ENCODE measurements at regions not wholly inside any gene's neighbourhood (a gene's known extent, or its start where the extent isn't known, plus 50 kb on each side); places are given as distances from the start of the nearest gene placed in this dataset.

- DNase-seq = no peak
- POLR2A ChIA-PET = no interaction called here
These were observed 106.1 kb downstream of the UCHL1 start for GRCh38 chr4:41362621-41363383.

GRCh38 chr4:41363384-41363981, 106.8 kb downstream of the UCHL1 start:
- no peaks in the 10 kb centered on the region for H3K9me3 Mint-ChIP-seq
- ChIA-PET CTCF (no interaction called here), POLR2A (no interaction called here)
- no peaks in the 10 kb centered on the region for H3K36me3 Mint-ChIP-seq (ENCODE audit: low read depth)
- H3K27ac Mint-ChIP-seq = no peak overlapping the region
- H3K4me3 Mint-ChIP-seq = no peak overlapping the region
- no peak for DNase-seq
- H3K4me1 Mint-ChIP-seq = no peaks in the 10 kb centered on the region
- peaks cover 42% of the 10 kb centered on the region for H3K27me3 Mint-ChIP-seq

More at GRCh38 chr4:41362621-41363383, 106.1 kb downstream of the UCHL1 start:
- Mint-ChIP-seq H3K27me3 (peaks cover 45% of the 10 kb centered on the region), H3K4me1 (no peaks in the 10 kb centered on the region), H3K4me3 (no peak overlapping the region), H3K27ac (no peak overlapping the region), H3K9me3 (no peaks in the 10 kb centered on the region), H3K36me3 (ENCODE audit: low read depth) (no peaks in the 10 kb centered on the region)
- CTCF ChIA-PET = no interaction called here

DNA sequence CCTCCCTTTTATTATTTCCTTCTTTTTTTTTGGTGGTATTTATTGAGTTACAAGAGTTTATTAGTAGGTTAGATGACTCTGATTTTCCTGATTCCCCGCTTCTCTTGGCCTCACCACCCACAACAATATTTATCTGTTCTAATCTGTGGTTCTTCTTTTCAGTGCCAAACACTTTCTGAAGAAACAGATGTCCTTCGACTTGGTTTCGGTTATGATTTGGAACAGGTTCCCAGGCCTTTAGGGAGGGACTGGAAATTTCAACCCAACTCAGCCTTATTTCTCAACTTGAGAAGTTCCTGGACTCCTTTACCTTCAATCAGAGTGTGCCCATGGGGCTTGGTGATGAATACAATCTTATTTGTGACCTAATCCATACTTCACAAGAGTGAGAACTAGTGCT, 108.1 kb downstream of the UCHL1 start:
- ChIA-PET POLR2A (no interaction called here), CTCF (interaction anchor here (0.7 kb wide), 1 partner anchor 1051 kb away, joined by 3 read pairs; no protein-coding TSS in a partner anchor)
- Mint-ChIP-seq H3K9me3 (no peaks in the 10 kb centered on the region), H3K4me1 (no peaks in the 10 kb centered on the region), H3K27ac (no peak overlapping the region), H3K27me3 (peaks cover 35% of the 10 kb centered on the region), H3K4me3 (no peak overlapping the region), H3K36me3 (ENCODE audit: low read depth) (no peaks in the 10 kb centered on the region)
- DNase-seq = no peak

GRCh38 chr4:41365681-41366080, 109.0 kb downstream of the UCHL1 start:
- DNase-seq = no peak
- Mint-ChIP-seq H3K4me1 (no peaks in the 10 kb centered on the region), H3K36me3 (ENCODE audit: low read depth) (no peaks in the 10 kb centered on the region), H3K4me3 (no peak overlapping the region), H3K27me3 (peaks cover 34% of the 10 kb centered on the region), H3K27ac (no peak overlapping the region), H3K9me3 (no peaks in the 10 kb centered on the region)
- POLR2A ChIA-PET = no interaction called here
- CTCF ChIA-PET = interaction anchor here (0.7 kb wide), 1 partner anchor 9 kb away, joined by 3 read pairs; no protein-coding TSS in a partner anchor

GRCh38 chr4:41366911-41367517, 110.3 kb downstream of the UCHL1 start:
- Mint-ChIP-seq H3K4me3 (no peak overlapping the region), H3K4me1 (no peaks in the 10 kb centered on the region), H3K27ac (no peak overlapping the region), H3K27me3 (peaks cover 23% of the 10 kb centered on the region), H3K9me3 (no peaks in the 10 kb centered on the region), H3K36me3 (ENCODE audit: low read depth) (no peaks in the 10 kb centered on the region)
- DNase-seq = no peak
- CTCF ChIA-PET = interaction anchor here (0.6 kb wide), 1 partner anchor 597 kb away, joined by 3 read pairs; no protein-coding TSS in a partner anchor
- POLR2A ChIA-PET = no interaction called here

DNA sequence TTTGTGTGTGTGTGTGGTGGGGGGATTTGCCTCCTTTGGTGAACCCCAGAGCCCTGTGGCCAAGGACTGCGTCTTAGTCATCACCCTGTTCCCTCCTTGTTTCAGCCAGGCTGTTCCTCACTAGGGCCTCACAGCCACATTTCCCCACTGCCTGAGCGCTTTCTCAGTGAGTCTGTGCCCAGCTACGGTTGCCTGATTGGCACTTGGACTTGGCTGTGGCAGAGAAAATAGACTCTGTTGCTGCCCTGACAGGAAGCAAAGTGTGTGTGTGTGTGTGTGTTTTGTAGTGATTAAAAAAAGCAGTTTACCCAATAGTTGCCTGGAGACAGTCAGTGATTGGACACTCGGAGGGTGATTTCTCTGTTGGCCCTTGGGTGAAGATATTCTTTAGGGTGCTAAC, 113.0 kb downstream of the UCHL1 start:
- Mint-ChIP-seq H3K27me3 (peaks cover 4% of the 10 kb centered on the region), H3K4me3 (no peak overlapping the region), H3K9me3 (no peaks in the 10 kb centered on the region), H3K4me1 (no peaks in the 10 kb centered on the region), H3K27ac (no peak overlapping the region), H3K36me3 (ENCODE audit: low read depth) (no peaks in the 10 kb centered on the region)
- CTCF ChIA-PET = no interaction called here
- POLR2A ChIA-PET = no interaction called here
- DNase-seq = no peak

DNA sequence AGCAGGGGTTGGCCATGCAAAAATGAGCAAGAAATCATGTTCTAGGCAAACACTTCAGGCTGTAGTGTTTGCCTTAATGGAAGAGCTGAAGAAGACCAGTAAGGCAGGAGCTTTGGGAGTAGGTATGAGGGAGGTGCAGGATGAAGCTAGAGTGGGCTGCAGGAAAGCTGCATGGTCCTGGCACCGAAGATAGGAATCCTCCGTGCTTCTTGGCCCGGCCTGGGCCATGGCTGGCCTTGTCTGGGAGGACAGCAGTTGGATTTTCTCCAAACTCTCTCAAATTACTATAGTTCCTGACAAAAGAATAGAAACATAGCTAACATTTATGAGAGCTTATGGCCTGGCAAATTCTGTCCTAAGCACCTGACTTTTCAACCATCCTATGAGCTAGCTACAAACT, 116.5 kb downstream of the UCHL1 start:
- H3K27ac Mint-ChIP-seq = no peak overlapping the region
- H3K4me3 Mint-ChIP-seq = no peak overlapping the region
- no peaks in the 10 kb centered on the region for H3K36me3 Mint-ChIP-seq (ENCODE audit: low read depth)
- no peaks in the 10 kb centered on the region for H3K4me1 Mint-ChIP-seq
- DNase-seq = no peak
- H3K27me3 Mint-ChIP-seq = no peaks in the 10 kb centered on the region
- no peaks in the 10 kb centered on the region for H3K9me3 Mint-ChIP-seq
- ChIA-PET POLR2A (no interaction called here), CTCF (no interaction called here)

DNA sequence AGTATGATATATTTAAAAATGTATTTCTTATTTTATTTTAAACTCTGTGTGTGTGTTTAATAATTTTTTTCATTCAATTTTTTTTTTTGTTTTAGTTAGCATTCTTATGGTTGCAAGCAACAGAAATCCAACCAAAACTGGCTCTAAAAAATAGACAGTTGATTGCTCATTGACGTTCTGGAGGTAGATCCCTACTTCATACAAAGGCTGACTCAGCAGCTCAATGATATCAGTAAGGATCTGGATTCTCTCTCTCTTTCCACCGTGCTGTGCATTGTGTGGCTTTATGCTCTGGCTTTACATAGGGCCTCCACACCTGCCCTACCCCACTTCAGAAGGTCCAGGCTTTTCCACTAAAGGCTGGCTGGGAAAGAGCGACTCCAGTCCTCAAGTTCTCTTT, 117.8 kb downstream of the UCHL1 start:
- CTCF ChIA-PET = no interaction called here
- H3K4me3 Mint-ChIP-seq = no peak overlapping the region
- H3K36me3 Mint-ChIP-seq (ENCODE audit: low read depth) = no peaks in the 10 kb centered on the region
- H3K27ac Mint-ChIP-seq = no peak overlapping the region
- H3K27me3 Mint-ChIP-seq = no peaks in the 10 kb centered on the region
- DNase-seq = no peak
- H3K9me3 Mint-ChIP-seq = peaks cover 4% of the 10 kb centered on the region
- POLR2A ChIA-PET = no interaction called here
- no peaks in the 10 kb centered on the region for H3K4me1 Mint-ChIP-seq

GRCh38 chr4:41375561-41375960, 118.8 kb downstream of the UCHL1 start:
- POLR2A ChIA-PET = no interaction called here
- H3K9me3 Mint-ChIP-seq = peaks cover 4% of the 10 kb centered on the region
- H3K4me1 Mint-ChIP-seq = no peaks in the 10 kb centered on the region
- no peak for DNase-seq
- H3K4me3 Mint-ChIP-seq = no peak overlapping the region
- no peaks in the 10 kb centered on the region for H3K27me3 Mint-ChIP-seq
- no peaks in the 10 kb centered on the region for H3K36me3 Mint-ChIP-seq (ENCODE audit: low read depth)
- CTCF ChIA-PET = no interaction called here
- H3K27ac Mint-ChIP-seq = no peak overlapping the region

GRCh38 chr4:41377196-41377595, 120.5 kb downstream of the UCHL1 start:
- Mint-ChIP-seq H3K36me3 (ENCODE audit: low read depth) (no peaks in the 10 kb centered on the region), H3K4me1 (no peaks in the 10 kb centered on the region), H3K4me3 (no peak overlapping the region), H3K27me3 (no peaks in the 10 kb centered on the region), H3K9me3 (peaks cover 4% of the 10 kb centered on the region), H3K27ac (no peak overlapping the region)
- no peak for DNase-seq
- ChIA-PET POLR2A (no interaction called here), CTCF (no interaction called here)

GRCh38 chr4:41379230-41379629, 122.5 kb downstream of the UCHL1 start:
- ChIA-PET POLR2A (no interaction called here), CTCF (no interaction called here)
- H3K36me3 Mint-ChIP-seq (ENCODE audit: low read depth) = no peaks in the 10 kb centered on the region
- H3K27ac Mint-ChIP-seq = no peak overlapping the region
- peaks cover 4% of the 10 kb centered on the region for H3K9me3 Mint-ChIP-seq
- H3K4me1 Mint-ChIP-seq = no peaks in the 10 kb centered on the region
- DNase-seq = no peak
- H3K27me3 Mint-ChIP-seq = no peaks in the 10 kb centered on the region
- H3K4me3 Mint-ChIP-seq = no peak overlapping the region

GRCh38 chr4:41380511-41381157, 123.9 kb downstream of the UCHL1 start:
- ChIA-PET CTCF (no interaction called here), POLR2A (no interaction called here)
- Mint-ChIP-seq H3K27me3 (no peaks in the 10 kb centered on the region), H3K4me1 (no peaks in the 10 kb centered on the region), H3K27ac (no peak overlapping the region), H3K36me3 (ENCODE audit: low read depth) (no peaks in the 10 kb centered on the region), H3K9me3 (peaks cover 4% of the 10 kb centered on the region), H3K4me3 (no peak overlapping the region)
- no peak for DNase-seq

- Mint-ChIP-seq H3K36me3 (ENCODE audit: low read depth) (no peaks in the 10 kb centered on the region), H3K4me1 (no peaks in the 10 kb centered on the region), H3K27ac (no peak overlapping the region), H3K4me3 (no peak overlapping the region), H3K27me3 (no peaks in the 10 kb centered on the region), H3K9me3 (peaks cover 4% of the 10 kb centered on the region)
- CTCF ChIA-PET = no interaction called here
- POLR2A ChIA-PET = no interaction called here
- DNase-seq = no peak
These were observed 124.7 kb downstream of the UCHL1 start for GRCh38 chr4:41381384-41381783.
